ENCODE measurements at regions not wholly inside any gene's neighbourhood (a gene's known extent, or its start where the extent isn't known, plus 50 kb on each side); places are given as distances from the start of the nearest gene placed in this dataset.

DNA sequence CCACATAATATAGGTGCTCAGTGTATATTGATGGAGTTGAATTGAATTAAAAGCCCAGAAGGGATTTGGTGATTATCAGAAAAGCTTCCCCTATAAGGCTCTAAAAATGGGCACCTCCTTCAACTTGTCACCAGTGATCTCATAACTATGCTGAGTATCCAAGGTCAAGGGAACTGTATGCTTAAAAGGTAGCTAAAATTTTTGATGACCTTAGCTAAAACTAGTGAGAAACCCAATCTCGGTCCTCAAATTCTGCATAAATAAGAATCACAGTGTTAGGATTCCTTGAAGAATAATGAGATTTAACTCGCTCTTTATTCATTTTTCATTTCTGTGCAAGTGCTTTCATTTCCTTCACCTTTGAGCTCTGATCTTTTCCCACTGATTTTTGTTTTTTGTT, 87.7 kb upstream of the AP1S2 start:
- no peaks in the 10 kb centered on the region for H3K36me3 ChIP-seq (ENCODE audit: insufficient read depth, low read length)
- no peaks in the 10 kb centered on the region for H3K4me1 Mint-ChIP-seq
- no peak overlapping the region for H3K4me3 Mint-ChIP-seq
- H3K9me3 Mint-ChIP-seq: peaks cover 0 to 8% (median 2%) of the 10 kb centered on the region in 8 donors
- intact Hi-C loops (cut with micrococcal nuclease): no loop called here
- ChIA-PET CTCF (ENCODE audit: partially characterized antibody) (no interaction called here), POLR2A (ENCODE audit: partially characterized antibody) (no interaction called here)
- no peaks in the 10 kb centered on the region for H3K9me3 ChIP-seq (ENCODE audit: control insufficient read depth in 1 of 2, low read length in 2 of 2)
- no peaks in the 10 kb centered on the region for H3K36me3 Mint-ChIP-seq
- no peak overlapping the region for H3K4me3 ChIP-seq (ENCODE audit: low read length in 2 of 2)
- no peak overlapping the region for H3K27ac ChIP-seq (ENCODE audit: low read depth, low read length)
- H3K27me3 ChIP-seq (ENCODE audit: insufficient read depth, low read length): no peaks in the 10 kb centered on the region
- H3K27me3 Mint-ChIP-seq: peaks cover 3 to 4% of the 10 kb centered on the region in 2 donors
- H3K27ac Mint-ChIP-seq: no peak overlapping the region
- no peak for DNase-seq
- H3K4me1 ChIP-seq (ENCODE audit: insufficient read depth, low read length): no peaks in the 10 kb centered on the region

DNA sequence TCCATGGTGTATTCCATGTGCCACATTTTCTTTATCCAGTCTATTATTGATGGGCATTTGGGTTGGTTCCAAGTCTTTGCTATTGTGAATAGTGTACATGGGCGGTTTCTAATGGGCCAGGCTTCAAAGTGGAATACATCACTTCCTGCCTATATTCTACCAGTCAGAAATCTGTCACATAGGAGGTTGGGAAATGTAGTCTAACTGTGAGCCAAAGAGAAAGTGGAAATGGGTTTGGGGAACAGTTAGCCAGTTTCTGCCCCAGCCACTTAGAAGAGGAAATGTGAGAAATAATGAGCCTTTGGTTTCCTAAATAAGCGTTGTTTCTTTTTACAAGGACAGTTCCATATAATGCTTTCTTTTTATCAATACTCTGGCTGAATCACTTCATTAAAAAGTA, 85.1 kb upstream of the AP1S2 start:
- ChIA-PET POLR2A (ENCODE audit: partially characterized antibody) (no interaction called here), CTCF (ENCODE audit: partially characterized antibody) (no interaction called here)
- H3K4me1 Mint-ChIP-seq: no peaks in the 10 kb centered on the region
- H3K27ac ChIP-seq (ENCODE audit: low read depth, low read length): no peak overlapping the region
- no peaks in the 10 kb centered on the region for H3K27me3 ChIP-seq (ENCODE audit: insufficient read depth, low read length)
- H3K9me3 Mint-ChIP-seq: peaks cover 0 to 8% (median 3%) of the 10 kb centered on the region in 8 donors
- no peak overlapping the region for H3K4me3 Mint-ChIP-seq
- H3K9me3 ChIP-seq (ENCODE audit: control insufficient read depth in 1 of 2, low read length in 2 of 2): no peaks in the 10 kb centered on the region
- no peaks in the 10 kb centered on the region for H3K36me3 Mint-ChIP-seq
- no peak overlapping the region for H3K4me3 ChIP-seq (ENCODE audit: low read length in 2 of 2)
- intact Hi-C loops (cut with micrococcal nuclease): no loop called here
- no peak overlapping the region for H3K27ac Mint-ChIP-seq
- H3K36me3 ChIP-seq (ENCODE audit: insufficient read depth, low read length): no peaks in the 10 kb centered on the region
- H3K27me3 Mint-ChIP-seq: peaks cover 3 to 7% of the 10 kb centered on the region in 2 donors
- no peaks in the 10 kb centered on the region for H3K4me1 ChIP-seq (ENCODE audit: insufficient read depth, low read length)
- DNase-seq: no peak

DNA sequence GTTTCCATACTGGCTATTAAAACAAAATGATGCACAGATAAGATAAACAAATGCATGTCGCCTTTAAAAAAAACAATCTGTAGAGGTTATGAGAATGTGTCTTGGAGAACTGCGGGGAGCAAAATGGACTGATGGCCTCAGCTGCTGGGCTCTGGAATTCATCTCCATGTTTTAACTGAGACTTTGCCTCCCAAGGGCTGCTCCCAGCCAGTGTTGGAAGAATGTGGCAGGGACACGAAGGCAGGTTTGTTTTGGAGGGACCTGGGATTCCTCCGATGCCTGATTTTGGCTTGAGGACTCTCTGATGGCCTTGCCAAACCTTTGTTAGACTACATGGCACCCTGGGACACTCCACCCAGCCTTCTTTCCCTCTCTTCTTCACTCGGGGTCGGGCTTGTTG, 83.5 kb upstream of the AP1S2 start:
- intact Hi-C loops (cut with micrococcal nuclease): no loop called here
- no peak overlapping the region for H3K27ac ChIP-seq (ENCODE audit: low read depth, low read length)
- H3K9me3 ChIP-seq (ENCODE audit: control insufficient read depth in 1 of 2, low read length in 2 of 2): no peaks in the 10 kb centered on the region
- Mint-ChIP-seq H3K4me3 (no peak overlapping the region), H3K27me3 (peaks cover 3 to 10% of the 10 kb centered on the region in 2 donors), H3K27ac (no peak overlapping the region), H3K9me3 (peaks cover 0 to 8% (median 3%) of the 10 kb centered on the region in 8 donors), H3K4me1 (no peaks in the 10 kb centered on the region), H3K36me3 (no peaks in the 10 kb centered on the region)
- no peaks in the 10 kb centered on the region for H3K36me3 ChIP-seq (ENCODE audit: insufficient read depth, low read length)
- no peak overlapping the region for H3K4me3 ChIP-seq (ENCODE audit: low read length in 2 of 2)
- no peaks in the 10 kb centered on the region for H3K4me1 ChIP-seq (ENCODE audit: insufficient read depth, low read length)
- H3K27me3 ChIP-seq (ENCODE audit: insufficient read depth, low read length): no peaks in the 10 kb centered on the region
- POLR2A ChIA-PET (ENCODE audit: partially characterized antibody): no interaction called here
- DNase-seq: no peak
- CTCF ChIA-PET (ENCODE audit: partially characterized antibody): no interaction called here

DNA sequence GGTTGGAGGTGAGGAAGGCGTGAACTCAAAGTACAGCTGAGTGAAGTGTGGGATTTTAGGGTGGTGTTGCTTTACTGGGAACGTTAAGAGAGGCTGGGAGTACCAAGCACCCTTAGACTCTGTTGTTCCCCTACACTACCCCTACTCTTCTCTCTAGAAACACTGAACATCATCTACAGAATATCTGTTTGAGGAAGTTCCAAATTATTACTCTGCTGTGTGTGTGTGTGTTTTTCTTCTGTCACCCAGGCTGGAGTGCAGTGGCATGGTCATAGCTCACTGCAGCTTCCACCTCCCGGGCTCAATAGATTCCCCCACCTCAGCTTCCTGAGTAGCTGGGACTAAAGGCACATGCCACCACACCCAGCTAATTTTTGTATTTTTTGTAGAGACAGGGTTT, 76.7 kb upstream of the AP1S2 start:
- POLR2A ChIA-PET (ENCODE audit: partially characterized antibody): no interaction called here
- peaks cover 13 to 14% of the 10 kb centered on the region in 2 donors for H3K27me3 Mint-ChIP-seq

DNA sequence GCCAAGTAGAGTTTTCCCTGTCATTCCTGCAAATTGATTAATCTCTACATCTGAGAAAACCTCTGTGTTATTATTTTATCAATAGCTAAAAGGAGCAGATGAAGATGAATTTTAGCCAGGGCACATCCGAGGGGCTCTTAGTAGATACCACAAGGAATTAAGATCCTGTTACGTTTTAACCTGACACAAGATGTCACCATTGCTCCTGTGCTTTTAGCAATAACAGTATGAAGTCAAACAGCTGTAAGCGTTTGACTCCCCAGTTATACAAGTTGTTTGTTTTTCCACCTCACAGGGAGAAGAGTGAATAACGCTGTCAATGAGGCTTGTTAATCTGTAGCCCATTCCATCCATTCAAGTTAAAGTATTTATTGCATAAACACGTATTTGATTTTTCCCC, 76.0 kb upstream of the AP1S2 start:
- peaks cover 10 to 13% of the 10 kb centered on the region in 2 donors for H3K27me3 Mint-ChIP-seq
- no peak overlapping the region for H3K4me3 ChIP-seq (ENCODE audit: low read length in 2 of 2)
- DNase-seq: no peak
- no peaks in the 10 kb centered on the region for H3K27me3 ChIP-seq (ENCODE audit: insufficient read depth, low read length)
- intact Hi-C loops (cut with micrococcal nuclease): no loop called here
- H3K36me3 Mint-ChIP-seq: no peaks in the 10 kb centered on the region
- H3K4me1 ChIP-seq (ENCODE audit: insufficient read depth, low read length): no peaks in the 10 kb centered on the region
- no peaks in the 10 kb centered on the region for H3K4me1 Mint-ChIP-seq
- POLR2A ChIA-PET (ENCODE audit: partially characterized antibody): no interaction called here
- H3K4me3 Mint-ChIP-seq: no peak overlapping the region
- H3K27ac ChIP-seq (ENCODE audit: low read depth, low read length): no peak overlapping the region
- H3K9me3 Mint-ChIP-seq: no peaks in the 10 kb centered on the region
- H3K36me3 ChIP-seq (ENCODE audit: insufficient read depth, low read length): no peaks in the 10 kb centered on the region
- CTCF ChIA-PET (ENCODE audit: partially characterized antibody): no interaction called here
- no peak overlapping the region for H3K27ac Mint-ChIP-seq
- H3K9me3 ChIP-seq (ENCODE audit: control insufficient read depth in 1 of 2, low read length in 2 of 2): no peaks in the 10 kb centered on the region

More for the DNA sequence above, 76.7 kb upstream of the AP1S2 start:
- Histone ChIP-seq H3K9me3 (ENCODE audit: control insufficient read depth in 1 of 2, low read length in 2 of 2) (no peaks in the 10 kb centered on the region), H3K4me3 (ENCODE audit: low read length in 2 of 2) (no peak overlapping the region), H3K27ac (ENCODE audit: low read depth, low read length) (no peak overlapping the region), H3K36me3 (ENCODE audit: insufficient read depth, low read length) (no peaks in the 10 kb centered on the region), H3K27me3 (ENCODE audit: insufficient read depth, low read length) (no peaks in the 10 kb centered on the region), H3K4me1 (ENCODE audit: insufficient read depth, low read length) (no peaks in the 10 kb centered on the region)
- CTCF ChIA-PET (ENCODE audit: partially characterized antibody): no interaction called here
- Mint-ChIP-seq H3K27ac (no peak overlapping the region), H3K36me3 (no peaks in the 10 kb centered on the region), H3K4me3 (no peak overlapping the region), H3K4me1 (no peaks in the 10 kb centered on the region), H3K9me3 (peaks cover 0 to under 1% (median 0%) of the 10 kb centered on the region in 8 donors)
- no peak for DNase-seq
- intact Hi-C loops (cut with micrococcal nuclease): no loop called here

DNA sequence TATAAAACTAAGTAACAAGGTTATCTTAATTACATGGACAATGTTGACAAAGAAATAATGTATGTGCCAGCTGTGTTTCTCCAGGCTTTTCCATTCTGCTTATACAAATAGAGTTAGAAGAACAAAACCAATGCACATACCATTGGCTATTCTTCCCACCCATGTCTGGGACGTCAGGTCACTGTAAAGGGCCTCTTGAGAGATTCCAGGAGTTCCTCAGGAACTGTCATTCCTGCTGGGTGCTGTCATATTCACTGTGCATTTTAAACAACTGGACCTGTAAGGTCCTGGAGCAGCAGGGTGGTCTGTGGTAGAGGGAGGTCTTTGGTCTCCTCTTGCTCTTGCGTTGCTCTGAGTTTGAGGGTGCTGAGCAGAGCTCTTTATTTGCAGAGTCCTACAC, 74.6 kb upstream of the AP1S2 start:
- no peak overlapping the region for H3K4me3 Mint-ChIP-seq
- H3K36me3 Mint-ChIP-seq: no peaks in the 10 kb centered on the region
- no peak for DNase-seq
- no peak overlapping the region for H3K27ac ChIP-seq (ENCODE audit: low read depth, low read length)
- H3K9me3 ChIP-seq (ENCODE audit: control insufficient read depth in 1 of 2, low read length in 2 of 2): no peaks in the 10 kb centered on the region
- intact Hi-C loops (cut with micrococcal nuclease): no loop called here
- no peaks in the 10 kb centered on the region for H3K4me1 Mint-ChIP-seq
- ChIA-PET CTCF (ENCODE audit: partially characterized antibody) (no interaction called here), POLR2A (ENCODE audit: partially characterized antibody) (no interaction called here)
- H3K27me3 Mint-ChIP-seq: peaks cover 13 to 16% of the 10 kb centered on the region in 2 donors
- H3K27me3 ChIP-seq (ENCODE audit: insufficient read depth, low read length): no peaks in the 10 kb centered on the region
- H3K9me3 Mint-ChIP-seq: no peaks in the 10 kb centered on the region
- H3K4me1 ChIP-seq (ENCODE audit: insufficient read depth, low read length): no peaks in the 10 kb centered on the region
- no peak overlapping the region for H3K27ac Mint-ChIP-seq
- no peaks in the 10 kb centered on the region for H3K36me3 ChIP-seq (ENCODE audit: insufficient read depth, low read length)
- H3K4me3 ChIP-seq (ENCODE audit: low read length in 2 of 2): no peak overlapping the region

DNA sequence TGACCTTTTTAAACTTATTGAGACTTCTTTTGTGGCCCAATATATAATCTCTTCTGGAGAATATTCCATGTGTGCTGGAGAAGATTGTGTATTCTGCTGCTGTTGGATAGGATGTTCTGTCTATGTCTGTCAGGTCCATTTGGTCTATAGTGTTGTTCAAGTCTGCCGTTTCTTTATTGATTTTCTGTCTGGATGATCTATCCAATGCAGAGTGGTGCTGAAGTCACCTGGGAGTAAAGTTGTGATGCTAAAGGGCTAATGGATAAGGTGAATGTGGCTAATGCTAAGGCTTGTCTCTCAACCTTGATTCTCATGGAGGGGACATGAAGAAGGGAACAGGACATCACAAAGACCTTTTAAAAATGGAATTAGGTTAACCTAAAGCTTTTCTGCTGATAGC, 72.0 kb upstream of the AP1S2 start:
- Mint-ChIP-seq H3K36me3 (no peaks in the 10 kb centered on the region), H3K27ac (no peak overlapping the region), H3K9me3 (no peaks in the 10 kb centered on the region), H3K4me3 (no peak overlapping the region), H3K27me3 (peaks cover 10 to 11% of the 10 kb centered on the region in 2 donors), H3K4me1 (no peaks in the 10 kb centered on the region)
- no peaks in the 10 kb centered on the region for H3K9me3 ChIP-seq (ENCODE audit: control insufficient read depth in 1 of 2, low read length in 2 of 2)
- CTCF ChIA-PET (ENCODE audit: partially characterized antibody): no interaction called here
- POLR2A ChIA-PET (ENCODE audit: partially characterized antibody): no interaction called here
- intact Hi-C loops (cut with micrococcal nuclease): no loop called here
- H3K4me1 ChIP-seq (ENCODE audit: insufficient read depth, low read length): no peaks in the 10 kb centered on the region
- no peaks in the 10 kb centered on the region for H3K36me3 ChIP-seq (ENCODE audit: insufficient read depth, low read length)
- H3K4me3 ChIP-seq (ENCODE audit: low read length in 2 of 2): no peak overlapping the region
- H3K27ac ChIP-seq (ENCODE audit: low read depth, low read length): no peak overlapping the region
- DNase-seq: no peak
- H3K27me3 ChIP-seq (ENCODE audit: insufficient read depth, low read length): no peaks in the 10 kb centered on the region

DNA sequence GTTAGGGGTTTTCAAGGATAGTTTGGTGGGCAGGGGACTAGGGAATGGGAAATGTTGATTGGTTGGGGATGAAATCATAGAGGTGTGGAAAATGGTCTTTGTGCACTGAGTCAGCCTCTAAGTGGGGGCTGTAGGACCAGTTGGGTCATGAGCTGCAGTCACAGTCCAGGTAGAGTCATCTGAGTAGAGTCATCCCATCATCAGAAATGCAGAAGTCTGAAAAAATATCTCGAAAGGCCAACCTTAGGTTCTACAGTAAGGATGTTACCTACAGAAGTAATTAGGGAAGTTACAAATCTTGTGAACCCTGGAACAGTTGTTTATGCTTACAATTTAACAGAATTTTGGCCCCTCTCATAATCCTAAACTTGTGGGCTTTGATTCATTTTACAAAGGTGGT, 63.4 kb upstream of the AP1S2 start:
- H3K27ac ChIP-seq (ENCODE audit: low read depth, low read length): no peak overlapping the region
- Mint-ChIP-seq H3K9me3 (no peaks in the 10 kb centered on the region), H3K4me3 (no peak overlapping the region)

More for the DNA sequence above, 63.4 kb upstream of the AP1S2 start:
- H3K36me3 ChIP-seq (ENCODE audit: insufficient read depth, low read length): no peaks in the 10 kb centered on the region
- no peak overlapping the region for H3K27ac Mint-ChIP-seq
- DNase-seq: no peak
- ChIA-PET POLR2A (ENCODE audit: partially characterized antibody) (no interaction called here), CTCF (ENCODE audit: partially characterized antibody) (no interaction called here)
- H3K4me3 ChIP-seq (ENCODE audit: low read length in 2 of 2): no peak overlapping the region
- H3K4me1 Mint-ChIP-seq: peaks cover 0 to 2% (median 0%) of the 10 kb centered on the region in 4 donors
- H3K9me3 ChIP-seq (ENCODE audit: control insufficient read depth in 1 of 2, low read length in 2 of 2): no peaks in the 10 kb centered on the region
- no peaks in the 10 kb centered on the region for H3K36me3 Mint-ChIP-seq
- peaks cover 1 to 2% of the 10 kb centered on the region in 2 donors for H3K27me3 Mint-ChIP-seq
- no peaks in the 10 kb centered on the region for H3K27me3 ChIP-seq (ENCODE audit: insufficient read depth, low read length)
- intact Hi-C loops (cut with micrococcal nuclease): no loop called here
- no peaks in the 10 kb centered on the region for H3K4me1 ChIP-seq (ENCODE audit: insufficient read depth, low read length)

Data from CD4-positive, alpha-beta memory T cell (primary cell).